Thymus (tissue), 11 donors: ENCODE measurements at regions not wholly inside any gene's neighbourhood (a gene's known extent, or its start where the extent isn't known, plus 50 kb on each side); places are given as distances from the start of the nearest gene placed in this dataset.

Experiments used
- DNase-seq, 9 donors: peaks; one replicate each; pipeline ENCODE4 v3.0.0-alpha.2; 2013; ENCODE audit warnings: low spot score in 9 of 9, low read depth in 6 of 9, missing footprints in 1 of 9
- H3K27ac ChIP-seq, 2 donors: one replicate each; pipeline ENCODE4 v1.5.1; 2013; ENCODE audit warnings: control low read depth in 1 of 2, low read depth in 1 of 2, low read length in 1 of 2, mild to moderate bottlenecking in 1 of 2, moderate library complexity in 1 of 2
- H3K27me3 ChIP-seq, 2 donors: one replicate each; pipeline ENCODE4 v1.5.1; 2013; ENCODE audit warnings: low read length in 1 of 2; ENCODE audit not compliant: control insufficient read depth in 2 of 2, insufficient read depth in 1 of 2
- H3K36me3 ChIP-seq, 2 donors: one replicate each; pipeline ENCODE4 v1.5.1; 2013; ENCODE audit warnings: low read length in 1 of 2, mild to moderate bottlenecking in 1 of 2, moderate library complexity in 1 of 2; ENCODE audit not compliant: control insufficient read depth in 2 of 2, insufficient read depth in 2 of 2
- H3K4me1 ChIP-seq, 2 donors: one replicate each; pipeline ENCODE4 v1.5.1; 2013; ENCODE audit warnings: low read length in 2 of 2; ENCODE audit not compliant: control insufficient read depth in 2 of 2, insufficient read depth in 2 of 2
- H3K4me3 ChIP-seq, 2 donors: one replicate each; pipeline ENCODE4 v1.5.1; 2013; ENCODE audit warnings: low read length in 2 of 2, control low read depth in 1 of 2, mild to moderate bottlenecking in 1 of 2
- H3K9me3 ChIP-seq, 2 donors: one replicate each; pipeline ENCODE4 v1.5.1; 2013; ENCODE audit warnings: low read length in 1 of 2, mild to moderate bottlenecking in 1 of 2; ENCODE audit not compliant: control insufficient read depth in 2 of 2, insufficient read depth in 1 of 2
- WGBS: extraction: QIAGEN DNeasy Blood & Tissue Kit; methylation state at CpG from one replicate; pipeline ENCODE4 v1.1.7; 2013; 5-methylcytosine and 5-hydroxymethylcytosine counted together
- donor health status: healthy.

- H3K4me1 ChIP-seq = no peaks in the 10 kb centered on the region
- no peaks in the 10 kb centered on the region for H3K9me3 ChIP-seq
- H3K4me3 ChIP-seq = no peak overlapping the region
- 95% methylated on average over 9 of the region's 9 CpGs for WGBS
- DNase-seq = no peak
- H3K27me3 ChIP-seq = peaks cover 0 to 3% of the 10 kb centered on the region in 2 donors
- H3K36me3 ChIP-seq = no peaks in the 10 kb centered on the region
- no peak overlapping the region for H3K27ac ChIP-seq
These were observed 67.9 kb upstream of the ZNF648 start for GRCh38 chr1:182129398-182129797.

GRCh38 chr1:182128502-182128901 lies 67.0 kb upstream of the ZNF648 start:
- peaks cover 0 to 3% of the 10 kb centered on the region in 2 donors for H3K27me3 ChIP-seq
- no peak overlapping the region for H3K4me3 ChIP-seq
- WGBS = 92% methylated on average over 6 of the region's 6 CpGs
- no peak for DNase-seq
- H3K36me3 ChIP-seq = no peaks in the 10 kb centered on the region
- H3K9me3 ChIP-seq = no peaks in the 10 kb centered on the region
- no peaks in the 10 kb centered on the region for H3K4me1 ChIP-seq
- H3K27ac ChIP-seq = no peak overlapping the region

GRCh38 chr1:182127656-182128055 lies 66.1 kb upstream of the ZNF648 start:
- Histone ChIP-seq H3K4me3 (no peak overlapping the region), H3K36me3 (no peaks in the 10 kb centered on the region), H3K4me1 (no peaks in the 10 kb centered on the region), H3K9me3 (no peaks in the 10 kb centered on the region), H3K27me3 (peaks cover 0 to 3% of the 10 kb centered on the region in 2 donors), H3K27ac (no peak overlapping the region)
- no peak for DNase-seq
- 95% methylated on average over 3 of the region's 3 CpGs for WGBS

- no peaks in the 10 kb centered on the region for H3K36me3 ChIP-seq
- no peaks in the 10 kb centered on the region for H3K4me1 ChIP-seq
- H3K9me3 ChIP-seq = no peaks in the 10 kb centered on the region
- no peak overlapping the region for H3K27ac ChIP-seq
- no peak for DNase-seq
- H3K4me3 ChIP-seq = no peak overlapping the region
- peaks cover 0 to 6% of the 10 kb centered on the region in 2 donors for H3K27me3 ChIP-seq
- WGBS = 95% methylated on average over 2 of the region's 2 CpGs
These were observed 64.8 kb upstream of the ZNF648 start for GRCh38 chr1:182126272-182126800.

GRCh38 chr1:182122913-182123260 lies 61.4 kb upstream of the ZNF648 start:
- Histone ChIP-seq H3K36me3 (no peaks in the 10 kb centered on the region), H3K27ac (no peak overlapping the region), H3K4me1 (no peaks in the 10 kb centered on the region), H3K4me3 (no peak overlapping the region), H3K9me3 (no peaks in the 10 kb centered on the region), H3K27me3 (peaks cover 0 to 6% of the 10 kb centered on the region in 2 donors)
- no peak for DNase-seq

GRCh38 chr1:182122256-182122912 lies 60.9 kb upstream of the ZNF648 start:
- H3K27ac ChIP-seq = no peak overlapping the region
- DNase-seq = no peak
- 92% methylated on average over 1 of the region's 1 CpG for WGBS

GRCh38 chr1:182121787-182122186 lies 60.3 kb upstream of the ZNF648 start:
- WGBS = 97% methylated on average over 2 of the region's 2 CpGs
- Histone ChIP-seq H3K27ac (no peak overlapping the region), H3K36me3 (no peaks in the 10 kb centered on the region), H3K4me3 (no peak overlapping the region), H3K27me3 (peaks cover 0 to 4% of the 10 kb centered on the region in 2 donors), H3K9me3 (no peaks in the 10 kb centered on the region), H3K4me1 (no peaks in the 10 kb centered on the region)
- DNase-seq = no peak

More at GRCh38 chr1:182122256-182122912, 60.9 kb upstream of the ZNF648 start:
- Histone ChIP-seq H3K4me3 (no peak overlapping the region), H3K9me3 (no peaks in the 10 kb centered on the region), H3K27me3 (peaks cover 0 to 4% of the 10 kb centered on the region in 2 donors), H3K4me1 (no peaks in the 10 kb centered on the region), H3K36me3 (no peaks in the 10 kb centered on the region)

- Histone ChIP-seq H3K27ac (no peak overlapping the region), H3K4me3 (no peak overlapping the region), H3K9me3 (no peaks in the 10 kb centered on the region), H3K36me3 (no peaks in the 10 kb centered on the region), H3K27me3 (peaks cover 0 to 4% of the 10 kb centered on the region in 2 donors), H3K4me1 (no peaks in the 10 kb centered on the region)
- DNase-seq = no peak
- 93% methylated on average over 17 of the region's 17 CpGs for WGBS
These were observed 59.1 kb upstream of the ZNF648 start for GRCh38 chr1:182120411-182121258.

GRCh38 chr1:182119631-182120030 lies 58.1 kb upstream of the ZNF648 start:
- DNase-seq = no peak
- WGBS = 82% methylated on average over 7 of the region's 7 CpGs
- no peaks in the 10 kb centered on the region for H3K36me3 ChIP-seq
- H3K27ac ChIP-seq = no peak overlapping the region
- no peak overlapping the region for H3K4me3 ChIP-seq
- no peaks in the 10 kb centered on the region for H3K9me3 ChIP-seq
- H3K4me1 ChIP-seq = peaks cover 0 to 2% of the 10 kb centered on the region in 2 donors
- H3K27me3 ChIP-seq = peaks cover 0 to 6% of the 10 kb centered on the region in 2 donors
